HG03439 (cell line): ENCODE measurements at regions not wholly inside any gene's neighbourhood (a gene's known extent, or its start where the extent isn't known, plus 50 kb on each side); places are given as distances from the start of the nearest gene placed in this dataset.

ENCODE experiments used
- ATAC-seq: cut with Tn5 transposase; IDR thresholded peaks from one replicate; pipeline ENCODE4 v1.9.1; 2021; ENCODE audit warnings: mild to moderate bottlenecking, moderate library complexity; ENCODE audit not compliant: unreplicated experiment

- no peak for ATAC-seq
Observed at GRCh38 chr4:171759274-171759673, 53.9 kb upstream of the GALNTL6 start.

- no peak for ATAC-seq
Observed at GRCh38 chr4:171751538-171751937, 61.7 kb upstream of the GALNTL6 start.

GRCh38 chr4:171746418-171746817 lies 66.8 kb upstream of the GALNTL6 start:
- no peak for ATAC-seq

GRCh38 chr4:171742436-171742835 lies 70.8 kb upstream of the GALNTL6 start:
- no peak for ATAC-seq

- ATAC-seq, result no peak
Observed at GRCh38 chr4:171727185-171727584, 86.0 kb upstream of the GALNTL6 start.

GRCh38 chr4:171721937-171722336 lies 91.3 kb upstream of the GALNTL6 start:
- ATAC-seq, result no peak

GRCh38 chr4:171719691-171720090 lies 93.5 kb upstream of the GALNTL6 start:
- ATAC-seq, result no peak

- ATAC-seq, result no peak
Observed at GRCh38 chr4:171718665-171719064, 94.5 kb upstream of the GALNTL6 start.

- ATAC-seq, result no peak
Observed at GRCh38 chr4:171718069-171718468, 95.1 kb upstream of the GALNTL6 start.

GRCh38 chr4:171717231-171717741 lies 95.9 kb upstream of the GALNTL6 start:
- ATAC-seq, result no peak

GRCh38 chr4:171715973-171716372 lies 97.2 kb upstream of the GALNTL6 start:
- ATAC-seq, result no peak

GRCh38 chr4:171714791-171715454 lies 98.3 kb upstream of the GALNTL6 start:
- ATAC-seq, result no peak

GRCh38 chr4:171710743-171711142 lies 102.5 kb upstream of the GALNTL6 start:
- no peak for ATAC-seq

- ATAC-seq, result peak; percentile 98
Observed at GRCh38 chr4:171676555-171677215, 136.5 kb upstream of the GALNTL6 start.

GRCh38 chr4:171674781-171675180 lies 138.4 kb upstream of the GALNTL6 start:
- ATAC-seq, result no peak

GRCh38 chr4:171668403-171668802 lies 144.8 kb upstream of the GALNTL6 start:
- ATAC-seq, result no peak

- no peak for ATAC-seq
Observed at GRCh38 chr4:171667906-171668305, 145.3 kb upstream of the GALNTL6 start.

GRCh38 chr4:171651071-171651470 lies 162.1 kb upstream of the GALNTL6 start:
- no peak for ATAC-seq

- no peak for ATAC-seq
Observed at GRCh38 chr4:171650543-171650942, 162.7 kb upstream of the GALNTL6 start.

- ATAC-seq, result no peak
Observed at GRCh38 chr4:171648926-171649325, 164.3 kb upstream of the GALNTL6 start.

GRCh38 chr4:171646984-171647383 lies 166.2 kb upstream of the GALNTL6 start:
- no peak for ATAC-seq

GRCh38 chr4:171644430-171645057 lies 168.7 kb upstream of the GALNTL6 start:
- ATAC-seq, result peak; percentile 79
